PC-9 (cell line): ENCODE measurements at regions not wholly inside any gene's neighbourhood (a gene's known extent, or its start where the extent isn't known, plus 50 kb on each side); places are given as distances from the start of the nearest gene placed in this dataset.

Experiments
- BruUV-seq: library from RNA; stranded (reverse); fragments of 400-500 nt; replicated peaks from 2 replicates; lab custom pipeline; 2021; lab: Mats Ljungman, UMichigan
- CTCF ChIA-PET: fragments of 300-600 bp; sonication (Branson Sonifier 250); formaldehyde crosslinking; loops from one replicate; lab custom pipeline; 2022; ENCODE audit warnings: antibody characterized with exemption; lab: Charles Lee
- POLR2A ChIA-PET: fragments of 300-600 bp; sonication (Branson Sonifier 250); formaldehyde crosslinking; loops from one replicate; lab custom pipeline; 2022; ENCODE audit warnings: antibody characterized with exemption; ENCODE audit not compliant: unreplicated experiment; lab: Charles Lee
- DNase-seq, 2 experiments: peaks; one replicate each; pipeline versions ENCODE4 v3.0.0 to v3.0.0-alpha.2; 2015 to 2022; ENCODE audit warnings: mixed read lengths in 1 of 2
- H2AFZ ChIP-seq: fragments of 200-600 bp; sonication (generic); 2 replicates; pipeline ENCODE4 v1.8.1; 2017; ENCODE audit warnings: antibody characterized with exemption
- H3F3A ChIP-seq: fragments of 200-600 bp; sonication (generic); 2 replicates; pipeline ENCODE4 v1.8.1; 2017; ENCODE audit warnings: antibody characterized with exemption, mild to moderate bottlenecking, low read depth; ENCODE audit not compliant: insufficient read depth
- H3K27ac ChIP-seq: fragments of 200-600 bp; sonication (generic); 2 replicates; pipeline ENCODE4 v1.6.1; 2016; ENCODE audit warnings: mixed run types
- H3K27me3 ChIP-seq: fragments of 200-600 bp; sonication (generic); 2 replicates; pipeline ENCODE4 v1.6.1; 2016; ENCODE audit warnings: low read depth, mixed run types; ENCODE audit not compliant: insufficient read depth
- H3K36me3 ChIP-seq: fragments of 200-600 bp; sonication (generic); 2 replicates; pipeline ENCODE4 v1.6.1; 2016; ENCODE audit warnings: low read depth, mixed run types
- H3K4me1 ChIP-seq: fragments of 200-600 bp; sonication (generic); replicated peaks from 2 replicates; pipeline ENCODE4 v1.6.1; 2016; ENCODE audit warnings: mixed run types; ENCODE audit not compliant: insufficient read depth
- H3K4me2 ChIP-seq: fragments of 200-600 bp; sonication (generic); 2 replicates; pipeline ENCODE4 v1.6.1; 2017; ENCODE audit warnings: mixed run types
- H3K4me3 ChIP-seq: fragments of 200-600 bp; sonication (generic); 2 replicates; pipeline ENCODE4 v1.6.1; 2016; ENCODE audit warnings: mixed run types
- H3K79me2 ChIP-seq: fragments of 200-600 bp; sonication (generic); 2 replicates; pipeline ENCODE4 v1.6.1; 2017; ENCODE audit warnings: low read depth, mixed run types
- H3K9me2 ChIP-seq: fragments of 200-600 bp; sonication (generic); 2 replicates; pipeline ENCODE4 v1.8.1; 2017; ENCODE audit warnings: mild to moderate bottlenecking; ENCODE audit not compliant: insufficient read depth
- H3K9me3 ChIP-seq: fragments of 200-600 bp; sonication (generic); 2 replicates; pipeline ENCODE4 v1.8.1; 2016; ENCODE audit warnings: low read depth; ENCODE audit not compliant: insufficient read depth
- H4K20me1 ChIP-seq: fragments of 200-600 bp; sonication (generic); 2 replicates; pipeline ENCODE4 v1.8.1; 2017; ENCODE audit not compliant: insufficient read depth
- EZH2 ChIP-seq: fragments of 200-600 bp; sonication (generic); IDR thresholded peaks from 2 replicates; pipeline ENCODE4 v1.8.0; 2017; ENCODE audit warnings: antibody characterized with exemption, low read depth
- intact Hi-C: fragments of 100-400 bp; cut with micrococcal nuclease; formaldehyde crosslinking; loops from one replicate; pipeline ENCODE4 v1.10.0; 2022; ENCODE audit not compliant: unreplicated experiment
- TF ChIP-seq, protein P1 (sequence below): fragments of 200-600 bp; sonication (generic); conservative IDR thresholded peaks from 2 replicates; pipeline ENCODE4 v1.6.1; 2017; ENCODE audit warnings: mixed run types, antibody characterized with exemption, mild to moderate bottlenecking, moderate library complexity

DNA sequence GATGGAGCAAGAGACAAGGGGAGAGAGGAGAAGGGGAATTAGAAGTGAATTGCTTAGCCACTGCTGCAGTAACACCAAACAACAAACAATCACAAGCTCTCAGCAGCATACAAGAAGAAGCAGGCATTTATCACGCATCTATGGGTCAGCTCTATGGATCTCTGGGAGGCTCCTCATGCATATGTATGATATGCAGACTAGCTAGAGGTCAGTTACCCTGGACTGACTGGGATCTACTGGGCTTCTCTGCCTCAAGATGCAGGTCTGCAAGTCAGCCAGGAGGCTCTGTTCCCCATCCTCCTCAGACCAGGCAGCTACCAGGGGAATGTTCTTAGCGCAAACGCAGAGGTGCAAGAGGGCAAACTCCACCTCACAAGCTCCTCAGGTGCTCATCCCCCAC lies 64.7 kb upstream of the SEM1 start:
- DNase-seq, result no peak
- no peaks in the 10 kb centered on the region for H3K4me1 ChIP-seq
- H4K20me1 ChIP-seq, result no peaks in the 10 kb centered on the region
- no peak overlapping the region for H2AFZ ChIP-seq
- no peaks in the 10 kb centered on the region for H3F3A ChIP-seq
- H3K27me3 ChIP-seq, result no peaks in the 10 kb centered on the region
- no peak overlapping the region for H3K4me3 ChIP-seq
- TF ChIP-seq, protein P1, sequence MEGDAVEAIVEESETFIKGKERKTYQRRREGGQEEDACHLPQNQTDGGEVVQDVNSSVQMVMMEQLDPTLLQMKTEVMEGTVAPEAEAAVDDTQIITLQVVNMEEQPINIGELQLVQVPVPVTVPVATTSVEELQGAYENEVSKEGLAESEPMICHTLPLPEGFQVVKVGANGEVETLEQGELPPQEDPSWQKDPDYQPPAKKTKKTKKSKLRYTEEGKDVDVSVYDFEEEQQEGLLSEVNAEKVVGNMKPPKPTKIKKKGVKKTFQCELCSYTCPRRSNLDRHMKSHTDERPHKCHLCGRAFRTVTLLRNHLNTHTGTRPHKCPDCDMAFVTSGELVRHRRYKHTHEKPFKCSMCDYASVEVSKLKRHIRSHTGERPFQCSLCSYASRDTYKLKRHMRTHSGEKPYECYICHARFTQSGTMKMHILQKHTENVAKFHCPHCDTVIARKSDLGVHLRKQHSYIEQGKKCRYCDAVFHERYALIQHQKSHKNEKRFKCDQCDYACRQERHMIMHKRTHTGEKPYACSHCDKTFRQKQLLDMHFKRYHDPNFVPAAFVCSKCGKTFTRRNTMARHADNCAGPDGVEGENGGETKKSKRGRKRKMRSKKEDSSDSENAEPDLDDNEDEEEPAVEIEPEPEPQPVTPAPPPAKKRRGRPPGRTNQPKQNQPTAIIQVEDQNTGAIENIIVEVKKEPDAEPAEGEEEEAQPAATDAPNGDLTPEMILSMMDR, result no peak
- TF ChIP-seq EZH2, result no peak
- intact Hi-C loops, result no loop called here
- BruUV-seq, result no TSS peak
- no peak overlapping the region for H3K27ac ChIP-seq
- POLR2A ChIA-PET, result no interaction called here
- no peaks in the 10 kb centered on the region for H3K79me2 ChIP-seq
- no peaks in the 10 kb centered on the region for H3K36me3 ChIP-seq
- H3K9me3 ChIP-seq, result no peaks in the 10 kb centered on the region
- CTCF ChIA-PET, result no interaction called here
- no peaks in the 10 kb centered on the region; the same call in 1 of the 2 replicates for H3K9me2 ChIP-seq
- H3K4me2 ChIP-seq, result no peak overlapping the region

DNA sequence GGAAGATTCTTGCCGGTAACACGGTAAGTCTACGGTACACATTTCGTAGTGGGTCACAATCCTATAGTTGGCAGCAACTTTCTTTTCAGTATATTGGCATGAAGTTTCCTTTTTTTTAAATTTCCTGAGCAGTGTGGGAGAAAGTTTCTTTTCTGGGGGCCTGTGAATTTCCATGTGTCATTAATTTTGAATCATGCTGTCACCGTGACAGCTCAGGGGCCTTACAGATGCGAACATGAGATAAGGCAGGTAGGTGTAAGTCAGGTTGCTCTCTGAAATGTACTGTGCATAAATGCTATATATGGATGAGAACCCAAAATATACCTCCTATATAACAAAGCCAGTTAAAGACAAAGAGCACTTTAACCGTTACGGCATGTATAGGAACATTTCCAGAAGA lies 65.4 kb upstream of the SEM1 start:
- Histone ChIP-seq H3F3A (no peaks in the 10 kb centered on the region), H3K27me3 (no peaks in the 10 kb centered on the region), H3K36me3 (no peaks in the 10 kb centered on the region), H3K27ac (no peak overlapping the region), H3K9me2 (no peaks in the 10 kb centered on the region; the same call in 1 of the 2 replicates), H4K20me1 (no peaks in the 10 kb centered on the region), H3K79me2 (no peaks in the 10 kb centered on the region), H3K4me3 (no peak overlapping the region), H3K9me3 (no peaks in the 10 kb centered on the region), H3K4me2 (no peak overlapping the region), H2AFZ (no peak overlapping the region), H3K4me1 (no peaks in the 10 kb centered on the region)
- ChIA-PET CTCF (no interaction called here), POLR2A (no interaction called here)
- DNase-seq, result no peak
- BruUV-seq, result no TSS peak
- intact Hi-C loops, result no loop called here
- TF ChIP-seq EZH2, result no peak
- TF ChIP-seq, protein P1, result no peak

DNA sequence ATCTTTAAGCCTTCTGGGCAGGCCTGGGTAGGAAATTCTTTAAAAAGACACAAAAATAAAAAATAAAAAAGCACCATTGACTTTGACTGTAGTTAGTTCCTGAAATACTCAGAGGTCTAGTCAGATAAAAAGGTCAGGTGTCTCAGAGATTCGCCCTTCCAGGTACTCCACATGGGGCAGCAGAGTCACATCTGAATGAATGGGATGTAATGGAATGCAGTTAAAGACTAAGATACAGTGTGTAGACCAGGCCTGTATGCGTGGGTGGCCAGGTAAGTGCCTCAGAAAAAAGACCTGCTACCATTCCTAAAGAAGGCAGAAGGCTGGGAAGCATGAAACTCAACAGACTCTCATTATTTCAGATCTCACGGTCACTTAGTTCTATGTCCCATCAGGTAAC lies 68.6 kb upstream of the SEM1 start:
- H2AFZ ChIP-seq, result no peak overlapping the region
- no peaks in the 10 kb centered on the region for H3K79me2 ChIP-seq
- no peaks in the 10 kb centered on the region; the same call in 1 of the 2 replicates for H3K9me2 ChIP-seq
- DNase-seq, result no peak
- H3K4me1 ChIP-seq, result no peaks in the 10 kb centered on the region
- ChIA-PET CTCF (no interaction called here), POLR2A (no interaction called here)
- H3F3A ChIP-seq, result no peaks in the 10 kb centered on the region
- no peaks in the 10 kb centered on the region for H3K27me3 ChIP-seq
- no peak overlapping the region for H3K4me3 ChIP-seq
- no peaks in the 10 kb centered on the region for H4K20me1 ChIP-seq
- intact Hi-C loops, result no loop called here
- no peaks in the 10 kb centered on the region for H3K9me3 ChIP-seq
- H3K27ac ChIP-seq, result no peak overlapping the region
- BruUV-seq, result no TSS peak
- no peak for TF ChIP-seq EZH2
- TF ChIP-seq, protein P1, result no peak; the same call in 1 of the 2 replicates
- H3K36me3 ChIP-seq, result no peaks in the 10 kb centered on the region
- no peak overlapping the region for H3K4me2 ChIP-seq
